ENCODE measurements at regions not wholly inside any gene's neighbourhood (a gene's known extent, or its start where the extent isn't known, plus 50 kb on each side); places are given as distances from the start of the nearest gene placed in this dataset.

DNA sequence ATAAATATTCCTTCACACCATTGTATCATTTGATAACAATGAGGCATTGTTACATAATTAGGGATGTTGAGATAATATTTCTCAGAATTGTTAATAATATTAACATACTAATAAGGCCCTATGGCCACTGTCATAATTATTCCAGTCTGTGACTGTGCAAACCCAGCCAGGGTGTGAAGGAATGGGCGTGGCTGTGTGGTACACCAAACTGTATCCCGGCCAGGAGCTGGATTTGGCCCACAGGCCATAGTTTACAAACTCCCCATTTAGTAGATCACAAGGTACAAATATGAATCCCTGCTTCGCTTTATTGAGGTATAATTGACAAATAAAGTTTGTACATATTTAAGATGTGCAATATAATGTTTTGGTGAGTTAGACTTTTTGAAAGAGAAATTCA is 894.7 kb downstream of the C6orf118 start:
- TF ChIP-seq, protein P1, sequence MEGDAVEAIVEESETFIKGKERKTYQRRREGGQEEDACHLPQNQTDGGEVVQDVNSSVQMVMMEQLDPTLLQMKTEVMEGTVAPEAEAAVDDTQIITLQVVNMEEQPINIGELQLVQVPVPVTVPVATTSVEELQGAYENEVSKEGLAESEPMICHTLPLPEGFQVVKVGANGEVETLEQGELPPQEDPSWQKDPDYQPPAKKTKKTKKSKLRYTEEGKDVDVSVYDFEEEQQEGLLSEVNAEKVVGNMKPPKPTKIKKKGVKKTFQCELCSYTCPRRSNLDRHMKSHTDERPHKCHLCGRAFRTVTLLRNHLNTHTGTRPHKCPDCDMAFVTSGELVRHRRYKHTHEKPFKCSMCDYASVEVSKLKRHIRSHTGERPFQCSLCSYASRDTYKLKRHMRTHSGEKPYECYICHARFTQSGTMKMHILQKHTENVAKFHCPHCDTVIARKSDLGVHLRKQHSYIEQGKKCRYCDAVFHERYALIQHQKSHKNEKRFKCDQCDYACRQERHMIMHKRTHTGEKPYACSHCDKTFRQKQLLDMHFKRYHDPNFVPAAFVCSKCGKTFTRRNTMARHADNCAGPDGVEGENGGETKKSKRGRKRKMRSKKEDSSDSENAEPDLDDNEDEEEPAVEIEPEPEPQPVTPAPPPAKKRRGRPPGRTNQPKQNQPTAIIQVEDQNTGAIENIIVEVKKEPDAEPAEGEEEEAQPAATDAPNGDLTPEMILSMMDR (IDR thresholded peaks at IDR 0.05): no peak
- no peak for TF ChIP-seq POLR2A (IDR thresholded peaks at IDR 0.05)
